ENCODE measurements at regions not wholly inside any gene's neighbourhood (a gene's known extent, or its start where the extent isn't known, plus 50 kb on each side); places are given as distances from the start of the nearest gene placed in this dataset.

DNA sequence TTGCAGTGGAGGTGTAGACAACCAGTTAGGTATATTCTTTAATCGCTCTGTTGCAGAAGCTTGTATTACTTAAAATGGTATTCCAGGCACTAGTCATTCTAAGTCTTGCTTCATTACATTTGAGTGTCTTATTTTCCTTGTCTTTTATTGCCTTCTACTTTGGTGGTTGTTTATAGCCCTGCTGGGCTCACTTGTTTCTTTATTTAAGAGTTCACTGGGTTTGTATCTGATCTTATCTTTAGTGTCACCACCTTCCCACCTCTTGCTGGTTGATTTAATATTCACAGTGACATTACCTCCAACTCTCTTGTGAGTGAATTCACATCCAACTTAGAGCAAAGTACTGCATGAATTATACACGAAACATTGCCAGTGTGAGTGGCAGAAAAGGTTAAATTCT, 83.6 kb upstream of the BNC2 start:
- TF ChIP-seq, protein P1, sequence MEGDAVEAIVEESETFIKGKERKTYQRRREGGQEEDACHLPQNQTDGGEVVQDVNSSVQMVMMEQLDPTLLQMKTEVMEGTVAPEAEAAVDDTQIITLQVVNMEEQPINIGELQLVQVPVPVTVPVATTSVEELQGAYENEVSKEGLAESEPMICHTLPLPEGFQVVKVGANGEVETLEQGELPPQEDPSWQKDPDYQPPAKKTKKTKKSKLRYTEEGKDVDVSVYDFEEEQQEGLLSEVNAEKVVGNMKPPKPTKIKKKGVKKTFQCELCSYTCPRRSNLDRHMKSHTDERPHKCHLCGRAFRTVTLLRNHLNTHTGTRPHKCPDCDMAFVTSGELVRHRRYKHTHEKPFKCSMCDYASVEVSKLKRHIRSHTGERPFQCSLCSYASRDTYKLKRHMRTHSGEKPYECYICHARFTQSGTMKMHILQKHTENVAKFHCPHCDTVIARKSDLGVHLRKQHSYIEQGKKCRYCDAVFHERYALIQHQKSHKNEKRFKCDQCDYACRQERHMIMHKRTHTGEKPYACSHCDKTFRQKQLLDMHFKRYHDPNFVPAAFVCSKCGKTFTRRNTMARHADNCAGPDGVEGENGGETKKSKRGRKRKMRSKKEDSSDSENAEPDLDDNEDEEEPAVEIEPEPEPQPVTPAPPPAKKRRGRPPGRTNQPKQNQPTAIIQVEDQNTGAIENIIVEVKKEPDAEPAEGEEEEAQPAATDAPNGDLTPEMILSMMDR (IDR thresholded peaks at IDR 0.05) = no peak
- ATAC-seq = peak; percentile 51
- DNase-seq = no peak

DNA sequence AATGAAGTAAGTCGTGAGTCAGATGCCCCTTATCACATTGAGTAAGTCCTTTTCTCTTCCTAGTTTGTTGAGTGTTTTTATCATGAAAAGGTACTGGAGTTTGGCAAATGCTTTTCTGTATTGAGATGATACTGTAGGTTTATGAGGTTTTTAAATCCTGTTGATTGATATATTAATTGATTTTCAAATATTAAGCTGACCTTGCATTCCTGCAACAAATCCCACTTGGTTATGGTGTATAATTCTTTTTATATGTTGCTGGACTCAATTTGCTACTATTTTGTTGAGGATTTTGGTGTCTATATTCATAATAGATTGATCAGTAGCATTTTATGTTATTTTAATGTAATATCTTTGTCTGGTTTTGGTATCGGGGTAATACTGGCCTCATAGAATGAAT, 81.0 kb upstream of the BNC2 start:
- intact Hi-C loops (cut with DNase I, micrococcal nuclease) = no loop called here
- DNase-seq = no peak
- no peaks in the 10 kb centered on the region for H3K9me3 ChIP-seq
- no peaks in the 10 kb centered on the region for H3K36me3 ChIP-seq (ENCODE audit: low read depth)
- H3K4me1 ChIP-seq (ENCODE audit: low read depth) = no peaks in the 10 kb centered on the region
- H3K4me3 ChIP-seq = no peak overlapping the region
- no peak for ATAC-seq
- TF ChIP-seq, protein P1 (IDR thresholded peaks at IDR 0.05) = no peak

More for the DNA sequence above, 83.6 kb upstream of the BNC2 start:
- Histone ChIP-seq H3K4me3 (no peak overlapping the region), H3K36me3 (ENCODE audit: low read depth) (no peaks in the 10 kb centered on the region), H3K9me3 (no peaks in the 10 kb centered on the region), H3K4me1 (ENCODE audit: low read depth) (no peaks in the 10 kb centered on the region)
- intact Hi-C loops (cut with DNase I, micrococcal nuclease) = no loop called here

DNA sequence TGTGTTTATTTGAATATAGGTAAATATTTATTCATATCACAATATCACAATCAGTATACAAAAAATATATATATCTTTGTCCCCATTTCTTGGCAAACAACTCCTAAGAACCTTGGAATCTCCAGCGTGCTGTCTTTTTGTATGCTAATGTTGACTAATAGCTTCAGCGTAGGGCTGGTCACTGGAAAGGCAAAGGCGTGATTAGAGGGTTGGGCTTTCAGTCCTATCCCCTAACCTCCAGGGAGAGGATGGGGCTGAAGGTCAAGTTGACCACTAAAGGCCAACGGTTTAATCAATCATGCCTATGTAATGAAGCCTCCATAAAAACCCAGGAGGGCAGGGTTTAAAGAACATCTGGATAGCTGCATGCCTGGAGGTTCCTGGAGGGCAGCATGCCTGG, 79.6 kb upstream of the BNC2 start:
- no peaks in the 10 kb centered on the region for H3K4me1 ChIP-seq (ENCODE audit: low read depth)
- H3K9me3 ChIP-seq = no peaks in the 10 kb centered on the region
- TF ChIP-seq, protein P1 (IDR thresholded peaks at IDR 0.05) = no peak
- no peak overlapping the region for H3K4me3 ChIP-seq
- intact Hi-C loops (cut with DNase I, micrococcal nuclease) = no loop called here
- no peak for DNase-seq
- no peak for ATAC-seq
- H3K36me3 ChIP-seq (ENCODE audit: low read depth) = no peaks in the 10 kb centered on the region

DNA sequence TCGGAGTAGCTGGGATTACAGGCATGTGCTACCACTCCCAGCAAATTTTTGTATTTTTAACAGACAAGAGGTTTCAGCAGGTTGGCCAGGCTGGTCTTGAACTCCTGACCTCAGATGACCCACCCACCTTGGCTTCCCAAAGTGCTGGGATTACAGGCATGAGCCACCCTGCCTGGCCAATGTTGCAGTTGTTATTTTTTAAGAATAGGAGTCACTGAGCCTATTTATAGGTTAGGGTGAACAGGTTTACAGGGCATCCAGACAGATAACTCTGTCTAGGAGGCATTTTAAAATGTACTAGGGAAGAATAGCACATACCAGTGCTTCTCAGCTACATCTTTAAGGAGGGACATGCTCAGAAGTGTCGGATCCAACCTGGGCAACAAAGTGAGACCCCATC, 60.1 kb upstream of the BNC2 start:
- Histone ChIP-seq H3K4me3 (no peak overlapping the region), H3K9me3 (no peaks in the 10 kb centered on the region), H3K4me1 (ENCODE audit: low read depth) (no peaks in the 10 kb centered on the region), H3K36me3 (ENCODE audit: low read depth) (no peaks in the 10 kb centered on the region)
- intact Hi-C loops (cut with DNase I, micrococcal nuclease) = no loop called here
- DNase-seq (no peak), ATAC-seq (no peak)
- TF ChIP-seq, protein P1 (IDR thresholded peaks at IDR 0.05) = no peak

DNA sequence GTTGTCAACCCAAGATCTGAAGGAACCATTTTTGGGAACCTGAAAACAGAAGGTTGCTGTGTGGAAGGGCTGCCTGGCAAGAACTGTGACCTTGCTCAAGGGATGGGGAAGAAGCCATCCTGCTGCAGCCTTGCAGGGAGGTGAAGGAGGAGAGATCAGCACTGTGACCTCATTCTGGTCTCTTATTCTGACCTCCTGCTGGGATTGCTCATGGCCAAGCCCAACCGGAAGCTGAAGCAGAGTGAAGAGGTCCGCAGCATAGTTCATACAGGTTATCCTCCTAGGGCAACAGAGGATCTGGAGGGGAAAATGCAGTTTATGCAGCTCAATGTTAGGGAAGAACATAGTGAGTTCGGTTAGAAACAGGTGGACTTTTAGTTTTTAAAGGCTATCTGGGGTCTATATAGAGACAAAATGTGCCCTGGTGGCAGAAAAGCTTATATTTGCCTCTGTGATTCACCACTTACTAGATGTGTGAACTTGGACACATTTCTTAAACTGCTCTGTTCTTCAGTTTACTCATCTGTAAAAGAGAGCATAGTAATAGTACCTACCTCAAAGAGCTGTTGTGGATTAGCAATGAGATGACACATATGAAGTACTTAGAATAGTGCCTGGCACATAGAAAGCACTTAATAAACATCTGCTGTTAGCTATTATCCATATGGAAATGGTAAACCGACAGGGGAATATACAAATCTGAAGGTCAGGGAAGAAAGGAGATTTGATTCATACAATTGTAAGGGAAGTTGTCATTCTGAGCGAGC, 57.9 kb upstream of the BNC2 start:
- TF ChIP-seq, protein P1 (IDR thresholded peaks at IDR 0.05) = no peak
- no peak overlapping the region for H3K4me3 ChIP-seq
- H3K36me3 ChIP-seq (ENCODE audit: low read depth) = no peaks in the 10 kb centered on the region
- no peak for DNase-seq
- no peaks in the 10 kb centered on the region for H3K4me1 ChIP-seq (ENCODE audit: low read depth)
- no peaks in the 10 kb centered on the region for H3K9me3 ChIP-seq
- intact Hi-C loops (cut with DNase I, micrococcal nuclease) = no loop called here
- ATAC-seq = no peak
